HG03045 (cell line): ENCODE measurements at regions not wholly inside any gene's neighbourhood (a gene's known extent, or its start where the extent isn't known, plus 50 kb on each side); places are given as distances from the start of the nearest gene placed in this dataset.

Source experiments
- ATAC-seq: cut with Tn5 transposase; IDR thresholded peaks from one replicate; pipeline ENCODE4 v1.9.1; 2021; ENCODE audit warnings: mild to moderate bottlenecking, moderate library complexity; ENCODE audit not compliant: unreplicated experiment

DNA sequence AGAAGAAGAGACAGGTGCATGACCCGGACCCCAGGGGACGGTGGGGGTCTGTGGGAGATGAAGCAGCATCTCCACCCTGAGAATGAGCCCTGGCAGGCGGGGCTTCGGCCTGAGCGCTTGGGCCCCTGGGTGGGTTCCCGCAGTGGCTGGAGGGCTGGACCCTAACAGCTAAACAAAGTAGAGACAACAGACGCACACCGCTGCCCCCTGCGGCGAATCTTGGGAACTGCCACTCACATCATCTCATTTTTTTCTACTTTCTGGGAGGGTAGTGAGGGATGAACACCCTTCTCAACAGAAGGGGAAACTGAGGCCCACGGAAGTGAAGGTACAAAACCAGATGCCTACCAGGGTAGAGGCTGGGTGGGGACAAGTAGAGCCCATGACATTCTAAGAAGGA lies 104.7 kb downstream of the RFLNA start:
- no peak for ATAC-seq

DNA sequence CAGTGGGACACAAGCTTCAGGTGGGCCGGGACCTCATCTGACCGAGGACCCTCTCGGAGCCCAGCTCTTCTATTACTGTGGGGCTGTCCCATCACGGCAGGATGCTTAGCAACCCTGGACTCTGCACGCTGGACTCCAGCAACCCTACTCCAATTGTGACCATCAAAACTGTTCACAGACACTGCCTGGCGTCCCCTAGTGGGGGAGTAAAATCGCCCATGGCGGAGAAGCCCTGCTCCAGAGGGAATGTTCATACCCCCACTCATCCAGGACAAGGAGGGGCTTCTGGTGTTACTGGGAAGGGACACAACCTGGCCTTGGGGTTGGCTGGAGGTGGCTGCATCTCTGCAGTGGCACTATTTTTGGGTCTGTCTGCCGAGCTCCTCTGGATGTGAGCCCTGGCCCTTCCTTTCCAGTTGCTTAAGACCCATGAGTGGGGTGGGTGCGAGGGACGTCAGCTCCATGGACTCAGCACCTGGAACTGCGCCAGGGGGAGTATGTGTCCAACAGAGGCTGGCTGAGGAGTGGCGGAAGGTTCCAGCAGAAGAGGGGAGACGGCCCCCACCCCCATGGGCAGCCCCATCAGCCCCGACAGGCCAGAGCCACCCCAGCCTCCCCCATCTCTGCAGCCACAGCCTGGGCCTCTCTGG lies 103.8 kb downstream of the RFLNA start:
- no peak for ATAC-seq

DNA sequence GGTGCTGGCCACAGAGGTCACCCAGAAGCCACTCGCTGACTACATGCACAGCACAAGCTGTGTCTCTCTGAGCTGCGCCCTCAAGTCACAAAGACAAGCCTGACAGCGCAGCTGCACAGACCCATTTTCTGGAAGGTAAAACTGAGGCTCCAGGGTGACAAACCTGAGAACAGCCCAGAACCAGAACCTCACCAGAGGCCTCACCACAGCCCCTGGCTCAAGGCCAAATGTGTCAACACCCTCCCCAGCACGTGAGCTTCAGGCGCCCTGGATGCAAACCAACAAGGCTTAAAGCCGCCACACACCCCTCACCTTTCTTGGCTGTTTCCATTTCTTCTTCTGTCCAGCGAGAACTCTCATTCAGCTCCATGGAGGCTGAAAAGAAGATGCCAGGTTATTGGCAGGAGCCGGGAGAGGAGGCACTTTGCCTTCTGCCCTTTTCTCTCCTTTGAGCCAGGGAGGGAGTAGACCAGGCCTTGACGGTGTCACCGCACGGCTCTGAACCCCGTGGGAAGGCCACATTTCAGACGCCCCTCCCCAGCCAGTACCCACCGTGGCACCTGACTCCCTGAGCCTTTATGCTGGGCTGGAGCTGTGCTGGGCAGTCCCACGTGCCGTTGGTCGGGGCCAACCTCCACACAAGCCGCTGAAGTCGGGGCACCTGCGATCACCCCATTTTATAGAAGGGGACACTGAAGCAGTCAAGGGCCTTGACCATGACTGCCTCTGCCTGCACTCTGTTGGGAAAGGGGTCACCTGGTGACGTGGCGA lies 103.1 kb downstream of the RFLNA start:
- no peak for ATAC-seq

DNA sequence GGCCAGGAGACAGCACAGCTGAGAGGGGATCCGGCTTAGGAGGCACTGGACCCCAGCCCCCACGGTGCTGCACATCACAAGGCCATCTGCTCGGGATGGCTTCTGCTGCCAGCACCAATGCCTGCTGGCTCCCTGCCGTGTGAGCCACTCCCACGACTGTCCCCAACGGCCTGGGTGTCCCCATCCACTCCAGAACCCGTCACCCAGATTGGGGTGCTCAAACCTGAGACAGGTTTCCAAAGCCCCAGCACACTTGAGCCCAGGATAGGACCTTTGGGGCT lies 102.4 kb downstream of the RFLNA start:
- no peak for ATAC-seq

DNA sequence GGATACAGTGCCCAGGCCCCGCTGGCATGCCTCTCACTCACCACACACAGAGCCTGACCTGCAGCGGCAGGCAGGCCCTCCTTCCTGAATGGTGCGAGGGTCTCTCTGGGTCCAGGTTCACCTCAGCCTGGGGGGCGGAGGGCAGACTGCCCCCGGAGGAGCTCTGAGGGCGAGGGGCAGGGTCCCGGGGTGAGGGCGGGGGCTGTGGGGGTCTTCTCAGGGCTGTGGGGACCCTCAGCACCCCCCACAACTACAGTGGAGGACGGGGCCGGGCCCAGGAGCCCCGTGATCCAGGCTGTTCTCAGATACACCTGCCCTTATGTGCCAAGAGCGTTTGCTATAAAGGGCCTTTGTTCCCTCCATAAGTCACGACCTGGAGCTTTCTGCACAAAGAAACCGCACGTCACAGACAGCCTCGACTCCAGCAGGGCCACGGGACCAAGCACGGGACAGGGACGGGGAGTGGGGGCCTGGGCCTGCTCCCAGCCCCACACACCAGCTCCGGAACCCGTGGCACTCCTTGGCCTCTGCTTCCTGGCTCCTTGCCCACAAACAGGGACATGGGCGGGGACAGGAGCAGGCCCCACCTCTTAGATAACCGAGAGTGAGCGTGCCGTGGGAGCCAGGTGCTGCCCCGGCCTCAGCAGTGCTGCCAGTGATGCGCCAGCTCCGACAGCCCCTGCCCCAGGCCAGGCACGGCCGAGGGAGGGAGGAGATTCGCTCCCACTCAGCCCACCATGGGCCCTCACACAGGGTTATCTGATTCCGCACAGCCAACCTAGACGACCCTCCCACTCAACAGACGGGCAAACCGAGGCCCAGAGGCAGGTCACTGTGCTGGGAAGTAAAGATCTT lies 101.9 kb downstream of the RFLNA start:
- ATAC-seq, result no peak

DNA sequence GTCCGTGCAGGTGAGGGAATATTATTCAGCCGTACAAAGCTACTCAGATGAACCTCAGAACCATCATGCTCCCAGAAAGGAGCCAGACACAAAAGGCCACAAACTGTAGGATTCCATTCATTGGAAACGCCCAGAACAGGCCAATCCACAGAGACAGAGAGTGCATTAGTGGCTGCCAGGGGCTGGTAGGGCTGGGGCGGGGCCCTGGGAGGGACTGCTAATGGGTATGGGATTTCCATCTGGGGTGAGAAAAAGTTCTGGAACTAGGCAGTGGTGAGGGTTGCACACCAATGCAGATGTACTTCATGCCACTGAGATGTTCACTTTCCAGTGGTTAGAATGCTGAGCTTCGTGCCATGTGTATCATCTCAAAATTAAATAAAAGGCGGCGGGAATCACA lies 101.1 kb downstream of the RFLNA start:
- no peak for ATAC-seq

DNA sequence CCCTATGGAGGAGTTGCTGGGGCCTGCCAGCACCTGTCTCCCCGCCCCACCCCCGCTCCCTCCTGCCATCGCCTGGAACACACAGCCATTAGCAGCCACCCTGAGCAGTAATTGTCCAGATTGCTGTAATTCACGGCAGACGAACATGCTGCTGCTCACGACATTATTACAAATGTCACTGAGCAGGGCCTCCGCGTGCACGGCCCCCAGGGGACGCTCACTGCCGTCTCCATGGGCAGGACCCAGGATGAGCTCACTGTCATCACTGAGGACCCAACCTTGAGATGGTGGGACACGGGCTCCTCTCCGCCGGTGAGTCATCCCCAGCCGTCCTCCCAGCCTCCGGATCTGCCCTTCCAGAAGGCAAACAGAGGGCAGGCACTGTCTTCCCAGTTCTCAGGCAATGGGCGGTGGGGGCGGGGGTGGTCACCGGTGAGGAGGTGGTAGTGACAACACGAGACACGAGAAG lies 100.4 kb downstream of the RFLNA start:
- no peak for ATAC-seq

DNA sequence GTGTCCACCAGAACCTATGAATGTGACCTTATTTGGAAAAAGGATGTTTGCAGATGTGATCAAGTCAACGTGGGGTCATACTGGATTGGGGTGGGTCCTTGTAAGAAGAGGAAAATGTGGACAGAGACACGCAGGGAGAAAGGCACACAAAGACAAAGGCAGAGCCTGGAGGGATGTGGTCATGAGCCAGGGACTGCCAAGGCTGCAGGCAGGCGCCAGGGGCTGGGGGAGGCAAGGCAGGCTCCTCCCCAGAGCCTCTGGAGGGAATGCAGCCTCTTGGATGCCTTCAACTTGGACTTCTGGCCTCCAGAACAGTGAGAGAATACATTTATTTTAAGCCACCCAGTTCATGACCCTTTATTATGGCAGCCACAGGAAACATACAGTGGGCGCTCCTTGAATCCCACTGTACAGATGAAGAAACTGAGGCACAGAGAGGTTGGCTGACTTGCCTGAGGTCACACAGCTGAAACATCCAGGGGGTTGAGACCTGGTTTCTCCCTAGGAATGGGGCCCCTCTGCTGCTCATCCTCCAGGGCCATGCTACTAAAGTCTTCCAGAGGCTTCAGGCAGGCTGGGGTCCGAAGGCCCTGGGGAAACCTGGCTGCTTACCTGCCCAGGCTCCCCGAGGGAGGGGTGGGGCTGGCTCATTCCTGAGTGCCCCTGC lies 99.7 kb downstream of the RFLNA start:
- ATAC-seq, result no peak

DNA sequence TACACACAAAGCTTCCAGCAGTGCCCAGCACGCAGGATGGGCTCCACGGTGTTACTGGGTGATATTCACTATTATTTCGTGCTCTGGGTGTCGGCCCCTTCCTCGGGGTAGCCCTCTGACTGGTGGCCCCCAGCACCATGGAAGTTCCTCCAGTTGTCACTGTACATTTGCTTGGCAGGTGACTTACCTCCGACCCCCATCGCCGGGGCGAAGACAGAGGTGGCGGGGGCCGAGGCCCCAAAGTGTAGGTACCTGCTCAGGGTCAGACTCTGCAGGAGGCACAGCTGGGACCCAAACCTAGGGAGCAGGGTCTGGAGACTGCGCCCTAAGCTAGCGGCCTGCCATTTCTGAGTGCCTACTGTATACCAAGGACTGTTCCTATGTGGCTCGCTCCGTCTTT lies 98.9 kb downstream of the RFLNA start:
- ATAC-seq, result no peak

DNA sequence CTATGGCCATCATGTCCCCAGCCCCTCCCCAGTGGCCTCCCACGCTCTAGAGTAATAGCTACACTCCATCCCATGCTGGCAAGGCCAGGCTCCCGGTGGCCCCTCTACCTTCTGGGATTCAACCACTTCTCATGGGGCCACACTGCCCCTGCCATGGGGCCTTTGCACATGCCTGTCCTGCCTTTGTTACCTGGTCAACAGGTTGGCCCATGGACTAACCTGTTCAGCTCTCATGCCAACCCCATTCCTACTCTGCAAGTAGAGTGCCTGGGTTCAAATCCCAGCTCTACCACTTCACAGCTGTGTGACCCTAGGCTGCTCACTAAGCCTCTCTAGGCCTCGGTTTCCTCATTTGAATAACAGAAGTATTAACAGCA lies 98.5 kb downstream of the RFLNA start:
- no peak for ATAC-seq

DNA sequence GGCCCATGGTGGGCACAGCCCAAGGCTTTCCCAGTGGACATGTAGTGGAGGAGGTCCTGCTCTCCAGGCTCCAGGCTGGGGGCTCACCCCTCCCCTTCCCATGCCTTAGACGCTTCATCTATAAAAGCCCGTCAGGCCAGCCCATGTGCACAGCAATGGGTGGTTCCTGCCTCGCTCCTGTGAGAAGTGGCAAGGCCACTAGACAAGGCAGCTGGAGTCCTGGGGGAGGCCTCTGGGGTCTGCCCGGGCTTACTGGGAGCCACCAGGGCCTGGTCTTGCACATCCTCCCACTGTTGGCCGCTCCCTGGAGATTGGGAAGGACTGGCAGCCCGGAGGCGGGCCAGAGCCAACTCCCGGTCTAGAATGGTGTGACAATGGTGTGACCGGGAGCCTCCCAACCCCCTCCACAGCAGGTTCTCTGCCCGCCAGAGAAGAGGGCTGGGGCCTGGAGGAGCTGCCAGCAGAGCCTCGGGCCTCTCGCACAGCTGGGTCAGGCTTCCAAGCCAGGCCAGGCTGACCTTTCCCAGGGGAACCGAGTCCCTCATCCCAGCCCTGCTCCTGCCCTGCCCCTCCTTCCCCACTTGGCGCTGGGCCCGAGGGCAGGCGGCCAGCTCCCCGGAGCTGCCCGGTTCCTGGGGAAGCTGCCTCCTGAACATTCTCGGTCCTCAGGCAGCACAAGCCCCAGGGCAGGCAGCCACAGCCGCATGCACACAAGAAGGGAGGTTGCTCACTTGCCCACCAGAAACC lies 97.9 kb downstream of the RFLNA start:
- no peak for ATAC-seq

DNA sequence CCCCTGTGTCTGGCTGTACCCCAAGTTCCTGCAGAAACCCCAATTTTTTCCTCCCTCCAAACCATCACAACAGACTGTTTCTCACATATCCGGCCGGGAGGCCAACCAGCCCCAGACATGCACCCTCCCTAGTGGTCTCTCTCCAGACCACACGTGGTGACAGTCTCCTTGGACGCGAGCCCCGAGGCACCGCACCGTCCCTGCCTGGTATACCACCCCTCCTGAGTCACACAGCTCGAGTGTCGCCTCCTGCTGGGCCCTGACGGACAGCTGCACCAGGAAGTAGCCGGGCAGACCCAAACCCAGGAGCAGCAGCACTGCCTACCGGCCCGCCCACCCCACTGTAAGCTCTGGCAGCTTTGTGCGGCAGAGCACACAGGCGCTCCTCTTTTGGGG lies 97.4 kb downstream of the RFLNA start:
- no peak for ATAC-seq

DNA sequence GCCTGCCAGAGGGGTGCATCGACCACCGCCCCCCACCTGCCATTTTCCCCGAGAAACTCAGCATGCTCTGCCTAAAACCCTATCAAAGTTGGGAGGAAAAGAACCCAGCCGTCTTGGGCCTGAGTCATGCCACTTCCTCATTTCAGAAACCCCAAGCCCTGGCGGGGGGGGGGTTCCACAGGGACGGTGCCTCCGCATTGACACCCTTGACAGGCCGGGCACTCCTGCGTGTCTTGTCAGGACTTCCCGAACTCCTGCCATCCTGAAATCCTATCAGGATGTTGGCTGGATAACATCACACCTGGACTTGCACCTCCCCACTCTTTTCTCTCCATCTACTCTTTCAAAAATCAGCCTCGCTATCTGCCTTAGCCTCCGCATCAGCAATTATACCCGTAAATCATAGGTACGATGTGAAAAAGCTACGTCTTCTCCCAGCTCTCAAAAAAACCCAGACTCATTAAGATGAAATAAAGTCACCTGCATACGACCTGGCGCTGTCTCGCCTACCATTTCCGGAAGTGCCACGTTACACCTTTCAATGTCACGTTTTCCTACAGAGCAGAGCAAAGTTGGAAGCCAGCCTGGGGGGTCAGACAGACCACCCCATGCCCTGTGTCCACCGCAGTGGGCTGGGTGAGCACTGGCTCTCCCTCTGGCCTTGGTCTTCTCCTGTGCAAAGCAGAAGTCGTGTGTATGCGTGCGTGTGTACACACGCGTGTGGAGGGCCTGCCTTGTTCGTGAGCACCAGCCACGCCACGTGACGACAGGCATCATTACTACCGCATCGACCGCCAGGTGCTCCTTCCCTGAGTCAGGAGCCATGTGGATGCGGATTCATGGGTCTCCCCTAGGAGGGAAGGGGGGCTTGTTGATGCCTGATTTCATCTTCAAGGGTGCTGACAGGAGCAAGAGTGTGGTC lies 96.7 kb downstream of the RFLNA start:
- peak; percentile 48 for ATAC-seq

DNA sequence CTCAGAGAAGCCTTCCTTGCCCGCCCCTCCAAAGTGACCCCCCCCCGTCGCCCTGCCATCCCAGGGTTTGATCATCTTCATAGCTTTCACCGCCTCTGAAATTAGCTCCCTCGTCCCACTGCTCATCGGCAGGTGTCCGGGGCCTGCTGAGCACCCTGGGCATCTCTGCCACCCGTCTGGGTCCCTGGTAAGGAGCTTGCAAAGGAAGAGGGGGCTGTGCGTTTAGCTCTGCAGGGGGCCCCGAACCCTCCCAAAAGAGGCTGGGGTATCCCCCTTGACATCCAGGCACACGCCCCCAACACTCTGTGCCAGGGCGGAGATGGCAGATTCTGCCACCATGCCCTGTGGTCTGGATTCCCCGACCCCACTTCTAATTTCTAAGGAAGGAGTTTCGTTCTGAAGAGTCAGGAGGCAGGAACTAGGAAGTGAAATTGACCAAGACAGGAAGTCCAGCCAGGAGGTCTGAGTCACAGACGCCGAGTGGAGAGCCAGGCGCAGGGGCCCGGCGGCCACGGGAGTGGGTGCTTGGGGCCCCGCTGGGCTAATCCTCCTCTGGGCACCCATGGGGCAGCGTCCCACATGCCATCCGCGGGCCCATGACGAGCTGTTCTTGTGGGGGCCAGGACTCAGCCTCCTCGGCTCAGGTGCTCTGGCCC lies 95.7 kb downstream of the RFLNA start:
- no peak for ATAC-seq

DNA sequence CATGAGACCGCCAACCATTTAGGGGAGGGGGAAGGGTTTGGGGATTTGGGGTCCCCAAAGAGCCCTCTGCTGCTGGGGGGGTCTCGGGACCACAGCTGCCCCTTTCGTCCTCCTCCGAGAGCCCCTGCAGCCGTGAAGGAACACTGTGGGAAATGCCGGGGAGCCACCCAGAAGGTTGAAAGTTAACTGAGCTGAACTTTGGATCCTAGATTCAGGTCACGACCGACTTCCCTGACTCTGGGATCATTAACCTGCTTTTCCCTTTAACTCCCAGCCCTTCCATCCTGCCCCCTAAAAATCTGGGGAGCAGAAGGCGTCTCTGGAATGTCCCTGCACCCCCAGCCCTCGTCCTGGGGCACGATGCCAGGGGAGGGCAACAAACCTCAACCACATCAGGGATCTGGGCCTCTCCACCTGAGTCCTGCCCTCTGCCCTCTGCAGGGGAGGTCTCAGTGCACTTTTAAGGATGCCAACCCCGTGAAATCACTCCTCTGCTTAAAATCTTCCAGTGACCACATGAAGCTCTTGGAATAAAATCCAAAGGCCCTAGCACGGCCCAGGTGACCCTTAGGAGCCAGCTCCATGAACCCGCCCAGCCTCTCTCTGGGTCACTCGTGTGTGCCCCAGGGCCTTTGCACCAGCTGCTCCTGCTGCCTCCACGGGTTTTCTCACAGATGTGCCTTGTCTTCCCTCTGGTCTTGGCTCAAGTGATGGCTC lies 95.0 kb downstream of the RFLNA start:
- no peak for ATAC-seq

DNA sequence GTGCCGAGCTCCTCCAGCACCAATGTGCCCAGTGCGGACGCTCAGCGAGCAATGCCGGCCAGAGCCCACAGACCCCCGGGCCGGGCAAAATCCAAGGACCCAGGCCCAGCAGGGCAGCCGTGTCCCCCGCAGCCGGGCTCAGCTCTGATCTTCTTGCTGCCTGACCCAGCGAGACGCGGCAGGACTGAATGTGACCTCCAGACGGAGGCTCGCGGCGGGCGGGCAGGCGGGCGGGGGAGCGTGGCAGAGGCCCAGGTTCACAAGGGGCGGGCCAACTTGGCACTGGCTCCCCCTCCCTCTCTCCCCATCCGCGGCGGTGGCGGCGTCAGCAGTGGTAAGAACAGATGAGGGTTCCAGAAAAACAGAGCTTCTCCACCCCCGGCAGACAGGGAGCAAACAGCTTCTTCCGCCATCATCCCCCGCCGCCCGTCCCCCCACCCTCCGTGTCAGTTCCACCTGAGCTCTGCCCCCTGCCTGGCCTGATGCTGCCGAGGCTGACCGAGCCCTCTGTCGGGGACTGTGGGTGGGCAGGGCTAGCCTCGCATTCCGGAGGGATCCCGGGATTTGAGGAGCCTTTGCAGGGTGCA lies 94.3 kb downstream of the RFLNA start:
- no peak for ATAC-seq

DNA sequence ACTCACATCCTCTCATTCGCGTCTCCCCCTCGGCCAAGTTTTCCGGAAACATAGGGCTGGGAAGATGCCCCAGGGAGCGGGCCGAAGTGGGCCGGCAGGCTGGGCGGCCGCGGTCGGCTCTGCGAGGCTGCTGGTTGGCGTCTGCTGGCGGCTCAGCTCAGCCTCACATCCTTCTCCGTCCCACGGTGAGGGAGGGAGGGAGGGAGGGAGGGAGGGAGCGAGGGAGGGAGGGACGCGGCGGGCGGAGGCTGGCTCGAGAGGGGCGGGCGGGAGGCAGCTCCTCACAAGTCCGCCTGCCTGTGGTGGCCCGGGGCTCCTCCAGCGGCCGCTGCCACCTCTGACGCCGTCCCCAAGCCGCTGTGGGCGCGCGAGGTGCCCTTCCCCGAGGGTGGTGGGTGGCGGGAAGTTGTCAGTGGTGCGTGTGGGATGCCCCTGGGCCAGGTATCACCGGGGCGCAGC lies 93.8 kb downstream of the RFLNA start:
- no peak for ATAC-seq

DNA sequence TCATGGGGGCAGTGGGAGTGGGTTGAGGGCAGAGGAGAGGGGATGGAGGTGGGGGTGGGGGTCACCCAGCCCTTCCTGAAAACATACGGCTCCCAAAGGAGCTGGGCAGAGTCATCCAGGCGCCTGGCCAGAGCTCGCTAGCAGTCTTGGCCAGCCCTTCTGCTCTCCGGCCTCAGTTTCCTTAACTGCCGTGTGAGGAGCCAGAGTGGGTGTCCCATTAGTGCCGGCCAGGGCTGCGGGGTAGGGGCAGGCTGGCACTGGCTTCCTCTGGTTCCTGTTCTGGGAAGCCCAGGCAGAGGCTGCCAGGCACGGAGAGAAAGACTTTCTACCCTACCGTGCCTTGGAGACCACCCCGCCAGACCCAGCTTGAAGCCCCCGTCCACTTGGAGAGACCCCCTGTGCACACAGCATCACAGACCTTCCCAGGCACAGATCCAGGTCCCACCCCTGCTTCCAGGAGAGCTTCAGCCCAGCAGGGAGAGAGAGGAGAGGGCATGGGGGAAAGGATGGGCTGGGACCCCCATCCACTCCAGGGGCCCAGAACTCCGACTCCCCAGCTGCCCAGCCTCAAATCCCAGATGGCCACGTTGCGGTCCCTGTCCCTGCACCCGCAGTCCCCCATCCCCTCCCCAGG lies 93.3 kb downstream of the RFLNA start:
- no peak for ATAC-seq
